Loucy (cell line): ENCODE measurements at regions not wholly inside any gene's neighbourhood (a gene's known extent, or its start where the extent isn't known, plus 50 kb on each side); places are given as distances from the start of the nearest gene placed in this dataset.

Experiments
- H2AFZ ChIP-seq: fragments of 200-600 bp; sonication (generic); 2 replicates; pipeline ENCODE4 v1.6.0; 2016; ENCODE audit warnings: antibody characterized with exemption, mild to moderate bottlenecking, low read length, moderate library complexity
- H3F3A ChIP-seq: fragments of 200-600 bp; 2 replicates; pipeline ENCODE4 v1.6.0; 2016; ENCODE audit warnings: antibody characterized with exemption, low read depth, mild to moderate bottlenecking
- H3K27me3 ChIP-seq: fragments of 200-600 bp; sonication (generic); 2 replicates; pipeline ENCODE4 v1.6.1; 2014; ENCODE audit warnings: low read length, mild to moderate bottlenecking; ENCODE audit not compliant: insufficient read depth, poor library complexity, severe bottlenecking
- H3K36me3 ChIP-seq: fragments of 200-600 bp; sonication (generic); 2 replicates; pipeline ENCODE4 v1.6.1; 2016; ENCODE audit warnings: low read length; ENCODE audit not compliant: insufficient read depth
- H3K4me1 ChIP-seq: fragments of 200-600 bp; sonication (generic); 2 replicates; pipeline ENCODE4 v1.5.1; 2014; ENCODE audit warnings: low read length, mild to moderate bottlenecking; ENCODE audit not compliant: insufficient read depth, poor library complexity, severe bottlenecking
- H3K4me2 ChIP-seq: fragments of 200-600 bp; sonication (generic); 2 replicates; pipeline ENCODE4 v1.6.0; 2014; ENCODE audit warnings: antibody characterized with exemption, low read length, low read depth, mild to moderate bottlenecking; ENCODE audit not compliant: poor library complexity, severe bottlenecking
- H3K4me3 ChIP-seq: fragments of 200-600 bp; sonication (generic); 2 replicates; pipeline ENCODE4 v1.5.1; 2014; ENCODE audit warnings: low read length, mild to moderate bottlenecking, mixed read lengths; ENCODE audit not compliant: poor library complexity, severe bottlenecking
- H3K79me2 ChIP-seq: fragments of 200-600 bp; sonication (generic); 2 replicates; pipeline ENCODE4 v1.6.1; 2014; ENCODE audit warnings: low read length; ENCODE audit not compliant: insufficient read depth
- H3K9ac ChIP-seq: fragments of 200-600 bp; sonication (generic); 2 replicates; pipeline ENCODE4 v1.6.0; 2014; ENCODE audit warnings: mild to moderate bottlenecking, low read depth, low read length, moderate library complexity; ENCODE audit not compliant: poor library complexity, severe bottlenecking
- H3K9me2 ChIP-seq: fragments of 200-600 bp; sonication (generic); replicated peaks from 2 replicates; pipeline ENCODE4 v1.6.1; 2016; ENCODE audit warnings: low read depth, low read length, mixed read lengths
- H3K9me3 ChIP-seq: fragments of 200-600 bp; sonication (generic); 2 replicates; pipeline ENCODE4 v1.6.1; 2014; ENCODE audit warnings: mild to moderate bottlenecking, antibody characterized with exemption, low read length, low read depth; ENCODE audit not compliant: insufficient read depth
- H4K20me1 ChIP-seq: fragments of 200-600 bp; sonication (generic); 2 replicates; pipeline ENCODE4 v1.6.0; 2014; ENCODE audit warnings: antibody characterized with exemption, low read length, mild to moderate bottlenecking; ENCODE audit not compliant: insufficient read depth, poor library complexity, severe bottlenecking
- EZH2phosphoT487 ChIP-seq: fragments of 200-600 bp; IDR thresholded peaks from 2 replicates; pipeline ENCODE4 v1.6.1; 2018; ENCODE audit warnings: antibody characterized with exemption, mild to moderate bottlenecking, moderate library complexity, borderline replicate concordance
- TF ChIP-seq, protein P1 (sequence below): fragments of 200-600 bp; sonication (generic); conservative IDR thresholded peaks from 2 replicates; pipeline ENCODE4 v1.5.1; 2014; ENCODE audit warnings: mild to moderate bottlenecking, antibody characterized with exemption, low read length

DNA sequence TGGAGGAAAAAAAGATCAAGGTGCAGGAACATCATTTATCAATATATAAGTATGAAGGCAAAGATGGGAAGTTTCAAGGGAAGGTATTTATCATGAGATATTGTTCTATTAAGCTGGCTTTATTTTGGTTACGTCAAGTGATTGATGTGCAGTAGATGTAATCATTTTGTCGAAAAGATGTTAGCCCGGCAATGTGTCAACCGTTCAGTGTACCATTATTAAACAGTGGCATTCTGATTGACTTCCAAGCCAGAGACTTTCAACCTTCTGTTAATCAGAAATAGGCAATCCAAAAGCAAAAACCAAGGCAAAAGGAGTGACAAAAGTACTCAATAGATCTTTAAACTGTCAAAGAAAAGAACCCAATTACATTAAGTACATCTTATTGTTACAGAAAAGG is 1340.3 kb upstream of the GOT2 start:
- H3K4me2 ChIP-seq, result no peak overlapping the region

DNA sequence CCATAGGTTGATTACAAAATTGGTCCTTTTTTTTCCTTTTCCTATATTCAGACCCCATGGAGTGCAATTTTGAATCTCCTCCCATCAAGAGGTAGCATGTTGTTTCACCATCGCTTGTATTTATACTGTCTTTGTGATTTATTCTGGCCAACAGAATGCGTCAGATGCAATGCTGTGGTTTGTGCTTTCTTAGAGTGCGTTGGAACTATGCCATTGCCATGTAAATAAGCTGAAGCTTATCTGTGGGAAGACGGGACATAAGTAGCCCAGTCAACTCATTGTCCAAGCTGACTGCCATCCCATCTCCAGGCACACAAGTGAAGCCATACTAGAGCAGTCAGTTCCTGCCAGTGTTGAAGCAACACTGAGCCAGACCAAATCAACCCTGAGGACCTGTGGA is 1339.3 kb upstream of the GOT2 start:
- TF ChIP-seq EZH2phosphoT487, result no peak
- TF ChIP-seq, protein P1, sequence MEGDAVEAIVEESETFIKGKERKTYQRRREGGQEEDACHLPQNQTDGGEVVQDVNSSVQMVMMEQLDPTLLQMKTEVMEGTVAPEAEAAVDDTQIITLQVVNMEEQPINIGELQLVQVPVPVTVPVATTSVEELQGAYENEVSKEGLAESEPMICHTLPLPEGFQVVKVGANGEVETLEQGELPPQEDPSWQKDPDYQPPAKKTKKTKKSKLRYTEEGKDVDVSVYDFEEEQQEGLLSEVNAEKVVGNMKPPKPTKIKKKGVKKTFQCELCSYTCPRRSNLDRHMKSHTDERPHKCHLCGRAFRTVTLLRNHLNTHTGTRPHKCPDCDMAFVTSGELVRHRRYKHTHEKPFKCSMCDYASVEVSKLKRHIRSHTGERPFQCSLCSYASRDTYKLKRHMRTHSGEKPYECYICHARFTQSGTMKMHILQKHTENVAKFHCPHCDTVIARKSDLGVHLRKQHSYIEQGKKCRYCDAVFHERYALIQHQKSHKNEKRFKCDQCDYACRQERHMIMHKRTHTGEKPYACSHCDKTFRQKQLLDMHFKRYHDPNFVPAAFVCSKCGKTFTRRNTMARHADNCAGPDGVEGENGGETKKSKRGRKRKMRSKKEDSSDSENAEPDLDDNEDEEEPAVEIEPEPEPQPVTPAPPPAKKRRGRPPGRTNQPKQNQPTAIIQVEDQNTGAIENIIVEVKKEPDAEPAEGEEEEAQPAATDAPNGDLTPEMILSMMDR, result no peak
- Histone ChIP-seq H3K9me3 (peaks cover 5% of the 10 kb centered on the region; the same call in 1 of the 2 replicates), H3K27me3 (no peaks in the 10 kb centered on the region), H3K36me3 (no peaks in the 10 kb centered on the region), H3K4me3 (no peak overlapping the region), H4K20me1 (no peaks in the 10 kb centered on the region), H3F3A (no peaks in the 10 kb centered on the region), H3K9me2 (no peaks in the 10 kb centered on the region), H3K4me1 (no peaks in the 10 kb centered on the region), H3K9ac (no peak overlapping the region), H2AFZ (no peak overlapping the region), H3K79me2 (no peaks in the 10 kb centered on the region), H3K4me2 (no peak overlapping the region)

More for the DNA sequence above, 1340.3 kb upstream of the GOT2 start:
- no peaks in the 10 kb centered on the region for H3K27me3 ChIP-seq
- no peaks in the 10 kb centered on the region for H3K79me2 ChIP-seq
- H3K9ac ChIP-seq, result no peak overlapping the region
- H3K4me1 ChIP-seq, result no peaks in the 10 kb centered on the region
- H3K4me3 ChIP-seq, result no peak overlapping the region
- no peaks in the 10 kb centered on the region for H3K9me2 ChIP-seq
- no peak overlapping the region for H2AFZ ChIP-seq
- H4K20me1 ChIP-seq, result no peaks in the 10 kb centered on the region
- TF ChIP-seq EZH2phosphoT487, result no peak
- TF ChIP-seq, protein P1, result no peak
- no peaks in the 10 kb centered on the region for H3F3A ChIP-seq
- H3K9me3 ChIP-seq, result peaks cover 5% of the 10 kb centered on the region; the same call in 1 of the 2 replicates
- no peaks in the 10 kb centered on the region for H3K36me3 ChIP-seq

DNA sequence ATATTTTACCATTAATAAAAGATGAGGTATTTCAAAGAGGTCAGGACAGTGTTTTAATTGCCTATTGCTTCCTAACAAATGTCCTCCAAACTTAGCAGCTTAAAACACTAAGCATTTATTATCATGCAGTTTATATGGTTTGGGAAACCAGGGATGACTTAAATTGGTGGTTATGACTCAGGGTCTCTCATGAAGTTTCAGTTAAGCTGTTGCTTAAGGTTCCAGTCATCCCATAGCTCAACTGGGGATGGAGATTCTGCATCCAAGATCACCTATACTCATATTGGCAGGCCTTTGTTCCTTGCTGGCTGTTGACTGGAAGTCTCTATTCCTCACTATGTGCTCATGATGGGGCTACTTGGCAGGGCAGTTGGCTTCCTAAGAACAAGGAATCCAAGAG is 1329.9 kb upstream of the GOT2 start:
- Histone ChIP-seq H3K4me3 (no peak overlapping the region), H3K4me1 (no peaks in the 10 kb centered on the region), H3K9me3 (no peaks in the 10 kb centered on the region), H3K4me2 (no peak overlapping the region), H2AFZ (no peak overlapping the region), H3K27me3 (no peaks in the 10 kb centered on the region), H3K36me3 (no peaks in the 10 kb centered on the region), H3K9me2 (no peaks in the 10 kb centered on the region), H3K79me2 (no peaks in the 10 kb centered on the region), H3K9ac (no peak overlapping the region), H4K20me1 (no peaks in the 10 kb centered on the region), H3F3A (no peaks in the 10 kb centered on the region)
- TF ChIP-seq, protein P1, result no peak
- TF ChIP-seq EZH2phosphoT487, result no peak
